ENCODE measurements at regions not wholly inside any gene's neighbourhood (a gene's known extent, or its start where the extent isn't known, plus 50 kb on each side); places are given as distances from the start of the nearest gene placed in this dataset.

- TF ChIP-seq EZH2phosphoT487 (IDR thresholded peaks at IDR 0.05; ENCODE audit: borderline replicate concordance, low read length), result no peak
- no peak for TF ChIP-seq CTCF (conservative IDR thresholded peaks at IDR 0.05; ENCODE audit: low read depth, low read length)
- no peak for TF ChIP-seq EZH2 (IDR thresholded peaks at IDR 0.05; ENCODE audit: low read length, unreplicated experiment)
Measured at GRCh38 chr20:60691966-60692615, 560.0 kb upstream of the CDH4 start.
